Breast epithelium (tissue), 4 donors: ENCODE measurements at regions not wholly inside any gene's neighbourhood (a gene's known extent, or its start where the extent isn't known, plus 50 kb on each side); places are given as distances from the start of the nearest gene placed in this dataset.
"Not testable (repeated sequence)": the region's sequence is repeated elsewhere in the genome, so short reads cannot be mapped to it uniquely, and the experiment has no call there.

Source experiments
- DNase-seq, 2 donors: peaks; one replicate each; pipeline ENCODE4 v3.0.0-alpha.2; 2019; ENCODE audit warnings: low spot score in 2 of 2
- H3K27ac ChIP-seq, 2 donors: fragments of 200-600 bp; sonication (generic) in 1 of 2; one replicate each; pipeline ENCODE4 v1.5.1; 2016 to 2019; ENCODE audit warnings: mild to moderate bottlenecking in 1 of 2
- H3K27me3 ChIP-seq, 2 donors: fragments of 200-600 bp; sonication (generic) in 1 of 2; one replicate each; pipeline versions ENCODE4 v1.5.1 to v1.6.0; 2017 to 2019; ENCODE audit warnings: control low read depth in 1 of 2, mild to moderate bottlenecking in 1 of 2
- H3K36me3 ChIP-seq: fragments of 200-600 bp; one replicate; pipeline ENCODE4 v1.5.1; 2019
- H3K4me1 ChIP-seq, 2 donors: fragments of 200-600 bp; sonication (generic); one replicate each; pipeline ENCODE4 v1.5.1; 2016 to 2019; ENCODE audit warnings: control low read depth in 1 of 2
- H3K4me3 ChIP-seq, 3 donors: fragments of 200-600 bp; sonication (generic); 1 replicate in 2 of 3; 2 replicates in 1 of 3; pipeline ENCODE4 v1.5.1; 2016 to 2019; ENCODE audit warnings: mild to moderate bottlenecking in 3 of 3, moderate library complexity in 2 of 3
- H3K9me3 ChIP-seq, 2 donors: fragments of 200-600 bp; sonication (generic) in 1 of 2; one replicate each; pipeline ENCODE4 v1.5.1; 2016 to 2019; ENCODE audit warnings: control low read depth in 1 of 2
- intact Hi-C: fragments of 100-400 bp; cut with DNase I; formaldehyde crosslinking; loops from one replicate; pipeline ENCODE4 v1.15.1; 2023; ENCODE audit warnings: low total_unique reads

DNA sequence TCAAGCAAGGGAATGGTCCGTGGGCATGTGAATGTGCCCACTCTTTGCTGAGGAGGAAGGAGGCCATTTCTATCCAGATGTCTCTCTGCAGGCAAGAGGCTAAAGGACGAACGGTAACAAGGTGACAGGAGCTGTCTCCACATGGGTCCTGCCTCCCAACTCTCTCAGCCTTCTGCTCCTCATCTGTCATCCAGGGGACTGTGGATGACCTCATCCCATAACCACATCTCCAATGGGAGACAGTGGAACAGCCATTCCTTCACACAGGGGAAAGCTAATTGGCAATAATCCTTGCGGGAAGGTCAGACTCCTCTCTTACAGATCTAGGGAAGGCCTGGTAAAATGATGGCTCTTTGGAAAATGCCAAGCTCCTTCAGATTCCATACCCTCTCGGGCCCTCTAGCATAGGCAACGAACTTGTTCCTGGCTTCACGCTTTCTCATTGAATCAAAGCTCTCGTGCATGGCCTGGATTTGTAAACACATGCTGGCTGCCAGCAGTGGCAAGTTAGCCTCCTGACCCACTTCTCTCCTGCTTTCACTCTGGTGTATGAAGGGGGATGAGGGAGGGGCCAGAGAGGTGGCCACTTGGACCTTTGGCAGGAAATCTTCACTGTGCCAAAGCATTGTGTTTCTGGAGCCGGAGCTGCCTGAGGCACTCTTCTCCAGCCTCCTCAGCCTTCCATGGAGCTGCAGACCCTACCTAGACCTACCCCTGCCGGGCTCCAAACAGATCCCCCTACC, 94.5 kb upstream of the FAM72C start:
- H3K4me3 ChIP-seq, intact Hi-C loops, H3K36me3 ChIP-seq, H3K4me1 ChIP-seq, H3K27me3 ChIP-seq, H3K27ac ChIP-seq, DNase-seq, H3K9me3 ChIP-seq: not testable (repeated sequence)

DNA sequence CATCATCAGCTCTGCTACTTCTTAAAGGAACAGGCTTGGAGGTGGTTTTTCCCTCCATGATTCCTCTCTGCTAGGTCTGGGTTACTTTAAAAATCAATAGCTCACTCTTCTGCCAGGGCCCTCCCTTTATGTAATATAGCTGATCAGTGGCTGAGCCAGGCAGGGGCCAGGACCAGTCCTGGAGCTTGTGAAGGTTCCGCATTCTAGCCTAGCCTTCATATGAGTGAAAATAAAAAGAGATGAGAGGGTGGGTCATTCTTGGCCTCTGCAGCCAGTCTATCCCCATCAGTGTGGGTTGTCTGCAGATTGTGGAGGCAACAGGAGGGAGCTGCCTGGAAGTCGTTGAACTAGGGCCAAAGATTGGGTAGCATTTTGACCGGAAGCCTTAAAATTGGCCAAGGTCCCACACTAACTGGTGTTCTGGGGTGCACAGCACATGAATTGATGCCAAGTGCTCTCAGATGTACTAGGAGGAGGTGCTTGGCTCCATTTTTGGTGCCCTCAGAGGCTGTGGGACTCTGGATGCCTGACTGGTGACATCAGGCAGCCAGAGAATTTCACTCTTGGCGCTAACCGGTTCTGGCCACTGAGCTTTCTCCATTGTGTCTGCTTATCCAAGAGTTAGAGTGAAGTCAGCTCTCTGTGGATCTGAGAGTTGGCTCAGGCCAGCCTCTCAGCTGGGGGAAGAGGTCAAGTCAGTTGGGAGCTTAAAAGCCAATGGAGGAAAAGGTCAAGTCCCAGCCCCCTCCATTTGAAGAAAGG, 93.7 kb upstream of the FAM72C start:
- H3K4me3 ChIP-seq, intact Hi-C loops, H3K27ac ChIP-seq, H3K36me3 ChIP-seq, H3K4me1 ChIP-seq, H3K27me3 ChIP-seq, H3K9me3 ChIP-seq, DNase-seq: not testable (repeated sequence)

DNA sequence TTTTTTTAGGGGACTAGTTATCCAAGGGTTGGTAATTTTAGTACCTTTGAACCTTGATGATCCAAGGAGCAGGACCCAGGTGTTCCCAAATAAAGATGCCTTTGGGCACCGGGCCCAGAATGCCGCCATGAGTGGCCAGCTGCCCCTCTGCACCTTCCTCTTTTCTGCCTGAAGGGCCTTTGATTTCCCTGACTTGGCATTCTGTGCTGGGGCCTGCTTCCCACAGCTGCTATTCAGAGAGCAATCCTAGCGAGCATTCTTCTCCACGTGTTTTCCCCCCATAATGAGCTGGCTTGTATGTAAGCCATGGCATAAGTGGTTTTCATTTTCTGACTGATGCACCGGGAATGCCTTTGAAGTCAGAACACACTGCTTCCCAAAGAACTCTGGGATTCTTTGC, 77.6 kb upstream of the FAM72C start:
- intact Hi-C loops, result not testable (repeated sequence)

GRCh38 chr1:144046645-144047044, 74.9 kb upstream of the FAM72C start:
- H3K27ac ChIP-seq, DNase-seq, H3K4me1 ChIP-seq, H3K4me3 ChIP-seq, H3K27me3 ChIP-seq, intact Hi-C loops, H3K36me3 ChIP-seq, H3K9me3 ChIP-seq: not testable (repeated sequence)

More for the DNA sequence above, 77.6 kb upstream of the FAM72C start:
- not testable (repeated sequence) for H3K36me3 ChIP-seq, H3K27ac ChIP-seq, H3K27me3 ChIP-seq, H3K4me3 ChIP-seq, H3K9me3 ChIP-seq, DNase-seq, H3K4me1 ChIP-seq

GRCh38 chr1:144045751-144046546, 74.2 kb upstream of the FAM72C start:
- intact Hi-C loops, H3K4me3 ChIP-seq, H3K27me3 ChIP-seq, DNase-seq, H3K9me3 ChIP-seq, H3K36me3 ChIP-seq, H3K4me1 ChIP-seq, H3K27ac ChIP-seq: not testable (repeated sequence)

GRCh38 chr1:144042251-144042650, 70.5 kb upstream of the FAM72C start:
- H3K9me3 ChIP-seq, DNase-seq, H3K27ac ChIP-seq, intact Hi-C loops, H3K27me3 ChIP-seq, H3K36me3 ChIP-seq, H3K4me1 ChIP-seq, H3K4me3 ChIP-seq: not testable (repeated sequence)

GRCh38 chr1:144040293-144040692, 68.5 kb upstream of the FAM72C start:
- DNase-seq, H3K4me1 ChIP-seq, H3K36me3 ChIP-seq, intact Hi-C loops, H3K9me3 ChIP-seq, H3K27ac ChIP-seq, H3K27me3 ChIP-seq, H3K4me3 ChIP-seq: not testable (repeated sequence)

DNA sequence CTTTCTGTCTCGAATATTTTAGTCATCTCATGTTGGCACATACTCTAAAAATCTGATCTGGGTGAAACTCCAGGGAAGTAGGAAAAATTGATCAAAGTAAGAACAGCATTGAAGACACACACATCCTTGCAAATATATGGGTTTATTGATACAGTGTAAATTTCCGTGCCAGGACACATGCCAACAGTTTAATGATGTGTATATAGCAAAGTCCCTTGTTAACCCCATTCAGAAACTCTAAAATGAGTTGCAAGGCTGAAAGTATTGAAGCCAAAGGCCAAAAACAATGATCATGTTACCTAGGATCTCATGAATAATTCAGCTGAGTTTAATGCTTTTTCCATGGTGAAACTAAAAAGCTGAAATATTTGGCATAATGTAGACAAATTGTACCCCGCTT, 62.3 kb upstream of the FAM72C start:
- H3K9me3 ChIP-seq, DNase-seq, H3K4me3 ChIP-seq, intact Hi-C loops, H3K36me3 ChIP-seq, H3K27ac ChIP-seq, H3K4me1 ChIP-seq, H3K27me3 ChIP-seq: not testable (repeated sequence)

DNA sequence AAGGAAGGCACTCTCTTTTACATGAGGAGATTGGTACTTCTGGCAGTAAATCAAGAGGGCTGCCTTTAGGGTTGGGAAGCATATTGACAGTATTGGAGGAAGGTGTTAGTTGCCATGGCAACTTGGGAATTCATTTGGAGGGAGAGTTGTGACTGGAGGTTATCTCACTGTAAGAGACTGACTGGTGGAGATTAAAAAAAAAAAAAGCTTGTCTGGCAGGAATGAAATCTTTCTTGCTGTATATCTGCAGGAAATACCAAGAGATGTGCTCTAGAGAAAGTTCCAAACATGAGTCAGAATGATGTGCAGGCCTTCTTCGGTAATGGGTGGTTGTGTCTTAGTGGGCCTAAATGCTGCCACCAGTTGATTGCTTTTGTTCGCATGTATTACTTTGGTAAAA, 59.8 kb upstream of the FAM72C start:
- intact Hi-C loops, H3K4me3 ChIP-seq, H3K27me3 ChIP-seq, H3K36me3 ChIP-seq, H3K27ac ChIP-seq, H3K9me3 ChIP-seq, H3K4me1 ChIP-seq, DNase-seq: not testable (repeated sequence)

DNA sequence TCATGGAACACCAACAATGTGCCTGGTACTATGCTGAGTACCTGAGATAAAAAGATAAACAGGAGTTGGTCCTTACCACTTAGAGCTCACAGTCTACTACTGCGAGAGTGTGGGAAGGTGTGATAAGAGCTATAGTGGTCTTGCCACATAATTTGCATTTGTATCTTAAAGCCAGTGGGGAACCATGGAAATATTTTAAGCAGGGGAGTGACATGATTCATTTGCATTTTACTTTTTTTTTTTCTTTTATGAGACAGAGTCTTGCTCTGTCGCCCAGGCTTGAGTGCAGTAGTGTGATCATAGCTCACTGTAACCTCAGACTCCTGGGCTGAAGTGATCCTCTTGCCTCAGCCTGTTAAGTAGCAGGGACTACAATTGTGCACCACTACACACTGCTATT, 54.2 kb upstream of the FAM72C start:
- H3K9me3 ChIP-seq, H3K27ac ChIP-seq, H3K36me3 ChIP-seq, DNase-seq, H3K4me1 ChIP-seq, H3K27me3 ChIP-seq, intact Hi-C loops, H3K4me3 ChIP-seq: not testable (repeated sequence)

DNA sequence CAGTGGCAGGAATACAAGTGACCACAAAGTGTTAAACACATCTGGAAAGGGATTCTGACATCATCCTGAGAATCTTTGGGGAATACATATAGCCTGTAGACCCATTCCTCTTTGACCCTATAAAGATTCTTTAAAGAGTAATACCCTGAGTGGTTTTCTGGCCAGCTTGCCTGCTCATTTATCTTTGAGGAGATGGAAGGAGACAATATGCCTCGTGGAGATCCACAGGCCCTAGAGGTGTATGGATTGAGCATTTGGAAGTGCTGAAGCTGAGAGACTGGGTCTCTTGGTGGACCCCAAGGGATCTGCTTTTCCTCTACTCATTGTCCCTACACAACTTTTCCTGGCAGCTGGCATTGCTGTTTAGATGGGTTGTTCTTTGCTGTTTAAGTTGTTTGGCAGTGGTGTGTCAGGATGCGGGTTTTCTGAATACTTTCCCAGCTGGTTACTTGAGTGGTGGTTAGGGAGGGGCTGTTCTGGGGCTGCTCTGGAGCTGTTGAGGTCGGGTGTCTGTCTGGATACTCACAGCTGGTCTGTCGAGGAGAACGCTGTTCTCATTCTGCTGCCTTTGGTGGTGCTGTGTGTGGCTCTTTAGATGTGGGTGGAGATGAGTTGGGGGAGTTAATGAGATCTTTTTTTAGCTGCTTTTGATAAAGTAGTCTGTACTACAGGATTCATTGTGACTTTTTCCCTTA, 50.1 kb upstream of the FAM72C start:
- H3K27ac ChIP-seq, H3K4me3 ChIP-seq, intact Hi-C loops, DNase-seq, H3K36me3 ChIP-seq, H3K27me3 ChIP-seq, H3K4me1 ChIP-seq, H3K9me3 ChIP-seq: not testable (repeated sequence)
